IPS-18a (cell line): ENCODE measurements at regions not wholly inside any gene's neighbourhood (a gene's known extent, or its start where the extent isn't known, plus 50 kb on each side); places are given as distances from the start of the nearest gene placed in this dataset.

ENCODE experiments used
- H3K27ac ChIP-seq: one replicate; pipeline ENCODE4 v1.5.1; 2013; ENCODE audit warnings: low read length
- H3K27me3 ChIP-seq: one replicate; pipeline ENCODE4 v1.6.1; 2013; ENCODE audit warnings: mild to moderate bottlenecking, low read length; ENCODE audit not compliant: control insufficient read depth, insufficient read depth
- H3K36me3 ChIP-seq: one replicate; pipeline ENCODE4 v1.6.1; 2013; ENCODE audit warnings: low read depth, low read length; ENCODE audit not compliant: control insufficient read depth
- H3K4me1 ChIP-seq: one replicate; pipeline ENCODE4 v1.6.1; 2013; ENCODE audit warnings: low read depth, low read length; ENCODE audit not compliant: control insufficient read depth
- H3K4me3 ChIP-seq: one replicate; pipeline ENCODE4 v1.5.1; 2013; ENCODE audit warnings: low read length
- H3K9ac ChIP-seq: one replicate; pipeline ENCODE4 v1.6.1; 2013; ENCODE audit warnings: mild to moderate bottlenecking, low read length, moderate library complexity
- H3K9me3 ChIP-seq: one replicate; pipeline ENCODE4 v1.6.1; 2013; ENCODE audit warnings: low read depth, low read length; ENCODE audit not compliant: control insufficient read depth

GRCh38 chr14:104366931-104367865, 212.4 kb upstream of the C14orf180 start:
- Histone ChIP-seq H3K4me3 (no peak overlapping the region), H3K27ac (no peak overlapping the region), H3K27me3 (no peaks in the 10 kb centered on the region), H3K36me3 (no peaks in the 10 kb centered on the region), H3K9ac (no peak overlapping the region), H3K4me1 (no peaks in the 10 kb centered on the region), H3K9me3 (no peaks in the 10 kb centered on the region)

- H3K27ac ChIP-seq: no peak overlapping the region
- no peak overlapping the region for H3K9ac ChIP-seq
- H3K4me1 ChIP-seq: no peaks in the 10 kb centered on the region
- no peaks in the 10 kb centered on the region for H3K27me3 ChIP-seq
- H3K36me3 ChIP-seq: no peaks in the 10 kb centered on the region
- H3K4me3 ChIP-seq: no peak overlapping the region
- H3K9me3 ChIP-seq: no peaks in the 10 kb centered on the region
Measured at GRCh38 chr14:104367866-104368750, 211.5 kb upstream of the C14orf180 start.

- H3K4me1 ChIP-seq: no peaks in the 10 kb centered on the region
- H3K27ac ChIP-seq: no peak overlapping the region
- H3K36me3 ChIP-seq: no peaks in the 10 kb centered on the region
- no peak overlapping the region for H3K9ac ChIP-seq
- H3K27me3 ChIP-seq: no peaks in the 10 kb centered on the region
- H3K4me3 ChIP-seq: no peak overlapping the region
- H3K9me3 ChIP-seq: no peaks in the 10 kb centered on the region
Measured at GRCh38 chr14:104368751-104369100, 210.8 kb upstream of the C14orf180 start.

GRCh38 chr14:104369208-104369607, 210.4 kb upstream of the C14orf180 start:
- no peaks in the 10 kb centered on the region for H3K4me1 ChIP-seq
- H3K27ac ChIP-seq: no peak overlapping the region
- no peak overlapping the region for H3K9ac ChIP-seq
- H3K9me3 ChIP-seq: no peaks in the 10 kb centered on the region
- H3K4me3 ChIP-seq: no peak overlapping the region
- H3K27me3 ChIP-seq: no peaks in the 10 kb centered on the region
- no peaks in the 10 kb centered on the region for H3K36me3 ChIP-seq

- Histone ChIP-seq H3K9ac (no peak overlapping the region), H3K36me3 (no peaks in the 10 kb centered on the region), H3K4me1 (no peaks in the 10 kb centered on the region), H3K27ac (no peak overlapping the region), H3K4me3 (no peak overlapping the region), H3K27me3 (no peaks in the 10 kb centered on the region), H3K9me3 (no peaks in the 10 kb centered on the region)
Measured at GRCh38 chr14:104370256-104370870, 209.2 kb upstream of the C14orf180 start.

- Histone ChIP-seq H3K9ac (no peak overlapping the region), H3K36me3 (no peaks in the 10 kb centered on the region), H3K4me1 (no peaks in the 10 kb centered on the region), H3K27ac (no peak overlapping the region), H3K4me3 (no peak overlapping the region), H3K27me3 (no peaks in the 10 kb centered on the region), H3K9me3 (no peaks in the 10 kb centered on the region)
Measured at GRCh38 chr14:104371031-104371430, 208.5 kb upstream of the C14orf180 start.

GRCh38 chr14:104371917-104372316, 207.6 kb upstream of the C14orf180 start:
- Histone ChIP-seq H3K4me3 (no peak overlapping the region), H3K36me3 (no peaks in the 10 kb centered on the region), H3K9ac (no peak overlapping the region), H3K27me3 (no peaks in the 10 kb centered on the region), H3K4me1 (no peaks in the 10 kb centered on the region), H3K27ac (no peak overlapping the region), H3K9me3 (no peaks in the 10 kb centered on the region)

- H3K27ac ChIP-seq: no peak overlapping the region
- H3K27me3 ChIP-seq: no peaks in the 10 kb centered on the region
- H3K9me3 ChIP-seq: no peaks in the 10 kb centered on the region
- H3K4me1 ChIP-seq: no peaks in the 10 kb centered on the region
- H3K36me3 ChIP-seq: no peaks in the 10 kb centered on the region
- H3K4me3 ChIP-seq: no peak overlapping the region
- H3K9ac ChIP-seq: no peak overlapping the region
Measured at GRCh38 chr14:104372390-104373054, 207.0 kb upstream of the C14orf180 start.

- Histone ChIP-seq H3K9ac (no peak overlapping the region), H3K36me3 (no peaks in the 10 kb centered on the region), H3K4me1 (no peaks in the 10 kb centered on the region), H3K9me3 (no peaks in the 10 kb centered on the region), H3K27ac (no peak overlapping the region), H3K27me3 (no peaks in the 10 kb centered on the region), H3K4me3 (no peak overlapping the region)
Measured at GRCh38 chr14:104373055-104373854, 206.3 kb upstream of the C14orf180 start.

- H3K9me3 ChIP-seq: no peaks in the 10 kb centered on the region
- H3K27ac ChIP-seq: no peak overlapping the region
- H3K4me3 ChIP-seq: no peak overlapping the region
- no peaks in the 10 kb centered on the region for H3K27me3 ChIP-seq
- H3K36me3 ChIP-seq: no peaks in the 10 kb centered on the region
- no peaks in the 10 kb centered on the region for H3K4me1 ChIP-seq
- H3K9ac ChIP-seq: no peak overlapping the region
Measured at GRCh38 chr14:104373855-104374717, 205.5 kb upstream of the C14orf180 start.
